NCI-H524 (cell line): ENCODE measurements at regions not wholly inside any gene's neighbourhood (a gene's known extent, or its start where the extent isn't known, plus 50 kb on each side); places are given as distances from the start of the nearest gene placed in this dataset.

Experiments used
- DNase-seq, 2 experiments: peaks; one replicate each; lab custom pipeline; 2025; lab: John Stamatoyannopoulos, UW

GRCh38 chr7:41237956-41238355 is 464.9 kb downstream of the INHBA start:
- no peak for DNase-seq

GRCh38 chr7:41232086-41232485 is 470.8 kb downstream of the INHBA start:
- peak in 1 of 2 experiments; percentile 2 for DNase-seq

- DNase-seq = no peak
Observed at GRCh38 chr7:41224063-41224763, 478.7 kb downstream of the INHBA start.

GRCh38 chr7:41222746-41223145 is 480.1 kb downstream of the INHBA start:
- no peak for DNase-seq

GRCh38 chr7:41220266-41220665 is 482.6 kb downstream of the INHBA start:
- DNase-seq = no peak

GRCh38 chr7:41219276-41219675 is 483.6 kb downstream of the INHBA start:
- no peak for DNase-seq

GRCh38 chr7:41217306-41217705 is 485.6 kb downstream of the INHBA start:
- no peak for DNase-seq

GRCh38 chr7:41207141-41207540 is 495.7 kb downstream of the INHBA start:
- DNase-seq = no peak

- no peak for DNase-seq
Observed at GRCh38 chr7:41206267-41206666, 496.6 kb downstream of the INHBA start.

- DNase-seq = no peak
Observed at GRCh38 chr7:41205600-41205999, 497.3 kb downstream of the INHBA start.

- no peak for DNase-seq
Observed at GRCh38 chr7:41203542-41203941, 499.3 kb downstream of the INHBA start.

GRCh38 chr7:41201021-41201420 is 501.9 kb downstream of the INHBA start:
- DNase-seq = no peak

- DNase-seq = no peak
Observed at GRCh38 chr7:41199136-41199535, 503.8 kb downstream of the INHBA start.

- no peak for DNase-seq
Observed at GRCh38 chr7:41198502-41198901, 504.4 kb downstream of the INHBA start.

- peak in 1 of 2 experiments; percentile 13 for DNase-seq
Observed at GRCh38 chr7:41197769-41198168, 505.1 kb downstream of the INHBA start.

GRCh38 chr7:41193738-41194282 is 509.1 kb downstream of the INHBA start:
- peak; percentile 42 to 78 for DNase-seq

- no peak for DNase-seq
Observed at GRCh38 chr7:41190581-41190980, 512.3 kb downstream of the INHBA start.

- no peak for DNase-seq
Observed at GRCh38 chr7:41189866-41190265, 513.0 kb downstream of the INHBA start.

- no peak for DNase-seq
Observed at GRCh38 chr7:41188163-41189130, 514.4 kb downstream of the INHBA start.

- no peak for DNase-seq
Observed at GRCh38 chr7:41187322-41187721, 515.6 kb downstream of the INHBA start.

- no peak for DNase-seq
Observed at GRCh38 chr7:41185851-41186250, 517.0 kb downstream of the INHBA start.

- no peak for DNase-seq
Observed at GRCh38 chr7:41183741-41184140, 519.1 kb downstream of the INHBA start.

- no peak for DNase-seq
Observed at GRCh38 chr7:41182782-41183181, 520.1 kb downstream of the INHBA start.
